ENCODE measurements at regions not wholly inside any gene's neighbourhood (a gene's known extent, or its start where the extent isn't known, plus 50 kb on each side); places are given as distances from the start of the nearest gene placed in this dataset.

GRCh38 chr2:196266351-196266750 lies 95.0 kb upstream of the STK17B start:
- TF ChIP-seq CTCF (IDR thresholded peaks at IDR 0.05; ENCODE audit: low read depth, low read length): no peak
- TF ChIP-seq EZH2phosphoT487 (IDR thresholded peaks at IDR 0.05; ENCODE audit: low read depth): no peak

Measured in OCI-LY3 (cell line).